G401 (cell line): ENCODE measurements at regions not wholly inside any gene's neighbourhood (a gene's known extent, or its start where the extent isn't known, plus 50 kb on each side); places are given as distances from the start of the nearest gene placed in this dataset.
"Not testable (repeated sequence)": the region's sequence is repeated elsewhere in the genome, so short reads cannot be mapped to it uniquely, and the experiment has no call there.

Experiments used
- DNase-seq: peaks from one replicate; pipeline ENCODE4 v3.0.0-alpha.2; 2015; ENCODE audit warnings: low spot score
- in situ Hi-C: cut with HindIII; loops from 2 replicates; pipeline ENCODE4 v1.10.0; 2016; ENCODE audit warnings: low sequenced_read_pairs, mixed read lengths

- in situ Hi-C loops, result no loop called here
- no peak for DNase-seq
Observed at GRCh38 chr7:49422564-49422963, 350.9 kb upstream of the VWC2 start.

- in situ Hi-C loops, result no loop called here
- no peak for DNase-seq
Observed at GRCh38 chr7:49424109-49424508, 349.3 kb upstream of the VWC2 start.

GRCh38 chr7:49425277-49425818 is 348.1 kb upstream of the VWC2 start:
- DNase-seq, result no peak
- in situ Hi-C loops, result no loop called here

GRCh38 chr7:49432254-49432653 is 341.2 kb upstream of the VWC2 start:
- in situ Hi-C loops, result no loop called here
- DNase-seq, result no peak

- DNase-seq, result no peak
- in situ Hi-C loops, result no loop called here
Observed at GRCh38 chr7:49433794-49434193, 339.6 kb upstream of the VWC2 start.

DNA sequence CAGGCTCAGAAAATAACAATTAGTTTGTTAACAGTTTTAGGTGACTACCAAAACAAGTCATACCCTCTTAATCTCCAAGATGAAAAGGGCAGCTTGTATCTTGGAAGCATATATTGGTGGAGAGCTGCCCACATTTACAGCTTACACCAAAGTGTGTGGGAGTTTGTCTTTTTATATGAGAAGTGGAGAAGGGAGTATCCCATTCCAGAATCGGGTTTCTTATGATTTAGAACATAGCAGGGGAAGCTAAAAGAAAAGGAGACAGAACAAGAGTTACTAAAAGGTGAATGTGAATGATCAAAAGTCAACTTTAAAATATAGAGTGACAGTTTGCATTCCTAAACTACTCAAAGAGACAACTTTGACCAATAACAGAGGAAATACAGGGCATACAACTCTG is 338.6 kb upstream of the VWC2 start:
- no peak for DNase-seq
- in situ Hi-C loops, result no loop called here

DNA sequence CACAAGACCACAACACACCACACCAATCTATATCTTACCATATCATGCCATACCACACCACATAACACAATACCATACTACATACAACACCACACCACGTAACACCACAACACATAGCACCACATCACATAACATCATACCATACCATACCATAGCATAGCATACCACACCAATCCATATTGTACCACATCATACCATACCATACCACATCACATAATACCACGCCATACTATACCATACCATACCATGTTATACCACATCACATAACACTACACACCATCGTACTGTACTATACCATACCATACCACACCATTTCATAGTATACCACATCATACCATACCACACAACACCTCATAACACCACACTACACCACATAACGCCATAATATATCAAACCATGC is 335.2 kb upstream of the VWC2 start:
- no peak for DNase-seq
- in situ Hi-C loops, result no loop called here

GRCh38 chr7:49443515-49443914 is 329.9 kb upstream of the VWC2 start:
- DNase-seq, result no peak
- in situ Hi-C loops, result no loop called here

GRCh38 chr7:49453486-49453885 is 320.0 kb upstream of the VWC2 start:
- in situ Hi-C loops, result no loop called here
- DNase-seq, result no peak

- in situ Hi-C loops, result no loop called here
- no peak for DNase-seq
Observed at GRCh38 chr7:49479441-49479840, 294.0 kb upstream of the VWC2 start.

GRCh38 chr7:49479936-49480544 is 293.4 kb upstream of the VWC2 start:
- DNase-seq, result no peak
- in situ Hi-C loops, result no loop called here

DNA sequence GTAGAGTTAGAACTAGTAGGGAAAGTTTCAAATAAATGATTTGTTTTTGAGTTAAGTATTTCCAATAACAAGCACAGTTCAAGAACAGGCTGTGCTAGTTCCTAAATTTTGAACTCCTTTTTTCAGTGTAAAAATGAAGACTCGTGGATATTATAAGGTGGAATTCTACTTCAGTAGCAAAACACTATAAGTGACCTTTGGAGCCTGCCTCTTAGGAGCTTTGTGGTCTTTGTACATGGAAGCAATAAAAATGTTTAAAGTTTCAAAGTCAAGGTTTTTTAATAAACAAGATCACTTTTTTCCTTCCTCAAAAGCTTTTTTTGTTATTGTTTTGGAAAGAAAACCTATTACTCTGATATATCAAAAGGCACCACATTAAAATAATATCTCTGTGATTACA is 292.4 kb upstream of the VWC2 start:
- in situ Hi-C loops, result no loop called here
- no peak for DNase-seq

DNA sequence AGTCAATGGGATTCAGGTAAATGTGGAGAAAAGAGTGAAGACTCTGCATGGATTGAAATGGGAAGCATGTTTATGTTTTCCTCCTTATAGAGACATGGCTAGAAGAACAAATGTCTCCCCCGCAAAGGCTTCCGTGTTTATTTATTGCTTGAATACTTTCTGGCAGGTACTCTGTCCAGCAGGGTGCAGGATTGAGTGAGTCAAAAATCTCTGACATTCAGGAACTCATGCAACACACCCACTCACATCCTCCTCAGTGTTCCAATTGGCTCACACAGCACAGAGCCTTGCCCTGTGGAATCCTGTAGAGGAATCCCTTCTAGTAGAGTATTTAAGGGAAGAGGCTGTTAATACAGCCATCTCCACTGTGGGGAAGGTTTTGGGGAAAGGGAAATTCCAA is 290.3 kb upstream of the VWC2 start:
- in situ Hi-C loops, result no loop called here
- peak; percentile 8 for DNase-seq

DNA sequence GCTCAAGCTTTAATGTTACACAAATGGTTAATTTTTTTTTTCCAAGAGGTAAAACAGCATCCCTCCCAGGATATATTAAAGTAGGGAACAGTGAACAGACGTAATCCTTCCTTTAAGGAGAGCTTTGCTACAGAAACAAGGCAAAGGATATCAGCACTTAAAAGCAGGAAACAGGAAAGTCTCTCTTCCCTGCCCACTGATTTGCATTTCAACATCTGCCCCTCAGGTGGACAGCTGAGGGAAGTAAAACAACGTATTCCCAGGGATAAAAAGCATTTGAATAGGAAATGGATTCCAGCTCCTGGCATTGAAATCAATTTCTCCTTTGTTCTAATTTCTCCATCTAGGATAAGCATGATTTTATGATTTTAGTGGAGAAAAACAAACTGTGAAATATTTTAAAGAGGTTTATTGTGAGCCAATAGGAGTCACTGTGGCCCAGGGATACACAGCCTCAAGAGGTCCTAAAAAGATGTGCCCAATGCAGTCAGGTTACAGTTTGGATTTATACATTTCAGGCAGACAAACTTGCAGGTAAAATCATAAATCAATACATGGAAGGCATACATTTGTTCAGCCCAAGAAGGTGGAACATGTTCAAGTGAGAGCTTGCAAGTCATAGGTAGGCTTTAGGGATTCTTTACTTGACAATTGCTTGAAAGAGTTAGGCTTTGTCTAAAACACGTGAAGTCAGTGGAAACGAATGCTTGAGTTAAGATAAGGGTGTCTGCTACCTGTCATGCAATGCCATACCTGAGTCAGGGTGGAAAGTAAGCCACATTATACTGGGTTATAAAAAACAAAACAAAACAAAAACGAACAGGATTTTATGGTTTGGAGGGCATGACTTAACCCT is 286.2 kb upstream of the VWC2 start:
- in situ Hi-C loops, result no loop called here

GRCh38 chr7:49487830-49488140 is 285.7 kb upstream of the VWC2 start:
- in situ Hi-C loops, result no loop called here

More for the DNA sequence above, 286.2 kb upstream of the VWC2 start:
- DNase-seq, result no peak

GRCh38 chr7:49488573-49488972 is 284.9 kb upstream of the VWC2 start:
- in situ Hi-C loops, result no loop called here

More at GRCh38 chr7:49487830-49488140, 285.7 kb upstream of the VWC2 start:
- no peak for DNase-seq

DNA sequence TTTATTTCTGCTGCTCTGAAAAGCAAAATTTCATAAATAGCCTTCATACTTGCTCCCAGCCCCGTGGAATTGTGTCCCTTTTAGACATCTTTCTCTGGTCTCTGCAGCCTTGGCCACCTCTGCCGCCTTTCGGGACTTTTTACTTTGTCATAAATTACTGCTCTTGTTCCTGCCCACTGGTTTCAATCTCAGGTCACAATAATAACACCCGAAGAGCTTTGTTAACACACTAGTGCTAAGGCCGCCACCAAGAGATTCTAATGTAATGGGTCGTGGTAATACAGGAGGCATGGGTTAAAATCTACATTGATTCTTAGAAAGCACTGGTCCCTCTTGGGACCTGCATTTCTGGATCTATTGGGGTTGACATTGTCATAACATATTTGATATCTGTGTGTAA is 276.0 kb upstream of the VWC2 start:
- in situ Hi-C loops, result no loop called here
- no peak for DNase-seq

More at GRCh38 chr7:49488573-49488972, 284.9 kb upstream of the VWC2 start:
- no peak for DNase-seq

- DNase-seq, result no peak
- in situ Hi-C loops, result no loop called here
Observed at GRCh38 chr7:49500741-49501140, 272.7 kb upstream of the VWC2 start.

GRCh38 chr7:49507206-49507605 is 266.2 kb upstream of the VWC2 start:
- not testable (repeated sequence) for DNase-seq

GRCh38 chr7:49513911-49514310 is 259.5 kb upstream of the VWC2 start:
- no peak for DNase-seq
- in situ Hi-C loops, result no loop called here

More at GRCh38 chr7:49507206-49507605, 266.2 kb upstream of the VWC2 start:
- in situ Hi-C loops, result not testable (repeated sequence)

GRCh38 chr7:49520951-49521350 is 252.5 kb upstream of the VWC2 start:
- DNase-seq, result no peak
- in situ Hi-C loops, result no loop called here
